Limb (tissue), 2 donors: ENCODE measurements at regions not wholly inside any gene's neighbourhood (a gene's known extent, or its start where the extent isn't known, plus 50 kb on each side); places are given as distances from the start of the nearest gene placed in this dataset.

Source experiments
- DNase-seq, 2 donors: peaks; one replicate each; pipeline ENCODE4 v3.0.0-alpha.2; 2016; ENCODE audit errors: extremely low spot score in 2 of 2

DNA sequence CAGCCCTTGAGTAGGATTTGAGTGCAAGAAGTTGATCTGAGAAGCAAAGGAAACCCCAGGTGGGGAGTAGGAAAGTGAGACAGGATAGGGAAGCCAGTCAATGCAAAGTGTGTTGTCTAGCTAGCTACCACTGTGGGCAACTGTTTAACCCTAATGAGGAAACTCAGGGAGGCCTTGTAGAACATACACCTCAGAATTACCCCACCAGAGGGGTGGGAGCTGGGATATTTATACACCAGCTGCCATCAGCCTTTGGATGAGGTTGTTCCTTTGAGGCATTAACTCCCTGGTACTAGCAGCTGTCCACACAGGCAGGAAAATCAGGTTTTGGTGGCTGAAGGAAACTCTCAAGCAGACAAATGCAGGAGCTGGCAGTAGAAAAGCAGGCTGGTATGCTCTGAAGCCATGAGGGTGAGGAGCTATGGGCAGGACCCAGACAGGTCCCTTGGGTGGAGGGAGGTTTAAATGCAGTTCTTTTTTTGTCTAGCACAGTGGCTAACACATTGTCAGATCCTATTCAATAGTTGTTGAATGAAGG lies 60.1 kb upstream of the ARID5B start:
- no peak for DNase-seq

DNA sequence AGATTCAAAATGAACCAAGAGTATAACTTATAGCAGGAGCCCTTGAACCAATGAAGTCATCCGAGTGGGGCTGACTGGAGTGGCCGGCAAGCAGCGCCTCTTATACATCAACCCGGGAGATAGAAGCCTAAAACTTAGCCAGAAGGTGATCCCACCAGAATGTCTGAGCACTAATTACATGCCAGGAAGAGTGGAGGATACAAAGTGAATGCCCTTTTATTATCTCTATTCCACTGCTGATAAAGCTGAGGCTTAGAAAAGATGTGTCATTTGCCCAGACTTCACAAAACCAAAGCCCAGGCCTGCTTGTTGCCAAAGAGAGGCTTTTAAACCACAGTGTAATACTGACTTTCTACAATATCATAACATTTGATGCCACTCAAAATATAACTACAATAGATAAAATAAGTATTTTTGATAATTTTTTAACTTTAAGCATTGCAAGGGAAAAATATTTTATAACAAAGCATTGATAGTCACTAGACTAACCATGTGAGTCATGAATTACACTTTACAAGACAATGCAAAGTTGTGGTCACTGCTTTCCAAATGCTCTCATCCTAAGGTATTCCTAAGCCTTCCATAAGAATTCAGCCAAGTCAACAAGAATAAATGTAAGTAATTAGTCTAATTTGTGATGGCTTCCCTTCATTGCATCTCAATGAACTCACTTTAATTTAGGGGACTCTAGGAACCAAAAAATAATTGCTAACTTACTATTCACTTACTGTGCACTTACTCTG lies 58.6 kb upstream of the ARID5B start:
- DNase-seq = no peak

GRCh38 chr10:61844116-61844822 lies 57.2 kb upstream of the ARID5B start:
- DNase-seq = no peak

GRCh38 chr10:61845196-61845949 lies 56.1 kb upstream of the ARID5B start:
- no peak for DNase-seq

DNA sequence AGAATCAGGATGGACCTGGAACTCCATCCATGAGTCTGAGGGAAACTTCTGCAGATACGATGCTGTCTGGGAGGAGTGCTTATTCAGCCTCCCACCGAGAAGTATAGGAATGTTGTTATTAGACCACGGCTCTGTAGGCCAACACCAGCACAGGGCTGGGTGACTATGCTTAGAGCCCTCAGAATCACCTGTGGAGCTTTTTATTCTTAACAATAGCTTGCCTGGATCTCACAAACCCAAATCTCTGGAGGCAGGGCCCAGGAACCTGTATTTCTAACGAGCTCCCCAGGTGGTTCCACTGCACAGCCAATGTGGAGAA lies 55.6 kb upstream of the ARID5B start:
- no peak for DNase-seq

DNA sequence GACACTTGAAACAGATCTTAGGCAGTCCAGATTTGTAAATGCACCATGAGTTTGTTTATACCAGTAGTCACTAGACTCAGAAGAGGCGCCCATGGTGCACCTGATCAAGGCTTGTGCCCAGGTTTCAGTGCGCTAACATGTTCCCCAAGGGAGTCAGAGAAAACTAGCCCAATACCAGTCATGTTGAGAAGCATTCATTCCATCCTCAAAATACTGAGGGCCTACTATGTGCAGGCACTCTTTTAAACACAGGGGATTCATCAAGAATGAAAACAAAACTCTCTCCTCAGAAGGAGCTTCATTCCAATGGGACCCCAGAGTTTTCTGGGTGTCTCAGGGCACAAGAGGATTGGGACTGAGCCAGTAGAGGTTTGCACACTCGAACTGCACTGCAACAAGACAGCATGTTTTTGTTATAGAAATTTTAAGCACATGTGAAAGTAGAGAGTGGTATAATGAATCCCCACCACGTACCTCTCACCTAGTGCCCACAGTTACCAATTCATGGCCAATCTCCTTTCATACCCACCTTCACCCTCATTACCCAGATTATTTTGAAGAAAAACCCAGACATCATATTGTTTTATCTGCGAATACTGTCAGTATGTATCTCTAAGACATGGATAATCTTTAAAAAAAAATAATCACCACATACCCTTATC lies 55.0 kb upstream of the ARID5B start:
- no peak for DNase-seq

DNA sequence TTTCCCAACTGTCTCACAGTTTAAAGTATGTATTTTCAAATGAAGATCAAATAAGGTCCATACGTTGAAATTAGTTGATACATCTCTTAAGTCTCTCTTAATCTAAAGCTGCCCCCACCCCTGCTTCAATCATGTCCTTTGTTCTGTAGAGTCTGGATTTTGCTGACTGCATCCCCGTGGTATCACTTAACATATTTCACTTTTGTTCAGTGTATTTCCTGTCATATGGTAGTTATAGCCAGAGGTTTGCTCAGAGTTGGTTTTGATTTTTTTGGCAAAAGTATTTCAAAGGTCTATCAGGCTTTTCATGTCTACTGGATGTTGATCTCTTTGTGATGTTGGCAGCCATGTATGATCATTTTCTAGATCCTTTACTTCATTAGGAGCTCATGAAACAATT lies 54.4 kb upstream of the ARID5B start:
- DNase-seq = no peak

- no peak for DNase-seq
Measured at GRCh38 chr10:61847640-61848039, 53.9 kb upstream of the ARID5B start.

GRCh38 chr10:61850376-61850775 lies 51.1 kb upstream of the ARID5B start:
- no peak for DNase-seq
